HL-60 (cell line): ENCODE measurements at regions not wholly inside any gene's neighbourhood (a gene's known extent, or its start where the extent isn't known, plus 50 kb on each side); places are given as distances from the start of the nearest gene placed in this dataset.

Source experiments
- CTCF ChIP-seq: IDR thresholded peaks from one replicate; pipeline ENCODE4 v1.5.1; 2011; ENCODE audit warnings: low read length, control low read depth, inconsistent platforms; ENCODE audit not compliant: insufficient read depth
- POLR2AphosphoS5 ChIP-seq: IDR thresholded peaks from 2 replicates; pipeline ENCODE4 v1.6.1; 2012; ENCODE audit warnings: low read depth

GRCh38 chr9:108234811-108235210 lies 621.0 kb downstream of the ACTL7B start:
- TF ChIP-seq CTCF (no peak), POLR2AphosphoS5 (no peak)
